Neural progenitor cell (in vitro differentiated cells): ENCODE measurements at regions not wholly inside any gene's neighbourhood (a gene's known extent, or its start where the extent isn't known, plus 50 kb on each side); places are given as distances from the start of the nearest gene placed in this dataset.

Experiments used
- CTCF ChIP-seq: fragments of 200-600 bp; sonication (generic); IDR thresholded peaks from 2 replicates; pipeline ENCODE4 v1.5.1; 2017; ENCODE audit warnings: antibody characterized with exemption, mild to moderate bottlenecking
- EZH2 ChIP-seq: fragments of 200-600 bp; sonication (generic); IDR thresholded peaks from 2 replicates; pipeline ENCODE4 v1.6.1; 2017; ENCODE audit warnings: antibody characterized with exemption, mild to moderate bottlenecking, moderate library complexity

GRCh38 chr9:103261951-103262350 is 266.8 kb downstream of the CYLC2 start:
- TF ChIP-seq CTCF (no peak), EZH2 (no peak)
